ENCODE measurements at regions not wholly inside any gene's neighbourhood (a gene's known extent, or its start where the extent isn't known, plus 50 kb on each side); places are given as distances from the start of the nearest gene placed in this dataset.

DNA sequence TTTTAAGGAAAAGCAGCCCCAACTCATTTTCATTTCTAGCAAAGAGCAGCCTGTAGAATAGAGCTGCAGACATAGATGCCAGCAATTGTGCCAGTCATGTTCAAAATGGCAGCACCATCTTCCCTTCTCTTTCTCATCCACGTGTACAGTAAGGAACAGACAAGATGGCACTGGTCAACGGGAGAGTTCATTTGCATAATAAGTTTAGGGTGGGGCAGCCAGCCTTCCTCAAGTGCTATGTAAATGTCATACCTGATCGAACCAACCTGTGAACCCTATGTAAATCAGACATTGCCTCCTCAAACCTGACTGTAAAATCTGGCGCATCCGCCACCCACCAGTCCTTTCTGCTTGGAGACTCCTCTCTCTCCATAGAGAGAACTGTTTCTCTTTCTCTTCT lies 150.0 kb upstream of the CDH13 start:
- H3K27me3 ChIP-seq (ENCODE audit: control insufficient read depth in 1 of 2, insufficient read depth in 2 of 2, low read length in 2 of 2) = no peaks in the 10 kb centered on the region
- no peaks in the 10 kb centered on the region for H3K4me1 ChIP-seq (ENCODE audit: insufficient read depth, low read length)
- H4K20me1 ChIP-seq (ENCODE audit: insufficient read depth, low read length) = no peaks in the 10 kb centered on the region
- no peak overlapping the region for H3K4me2 ChIP-seq (ENCODE audit: low read depth, low read length)
- POLR2A ChIA-PET = no interaction called here
- FAIRE-seq (no peak), ATAC-seq (no peak), DNase-seq (ENCODE audit: low spot score) (no peak)
- BruUV-seq (replicated peaks) = no TSS peak
- WGBS (ENCODE audit: low lambda C conversion rate) = 28% methylated on average over 5 of the region's 5 CpGs
- no peak overlapping the region for H3K27ac ChIP-seq (ENCODE audit: extremely low read length, insufficient read depth, low read length)
- CTCF ChIA-PET (ENCODE audit: low intra/inter-chr PET ratio, low total read pairs) = no interaction called here
- in situ Hi-C loops (cut with HindIII; ENCODE audit: extremely low pct_ligation_motif_present, low pct_unique_long_range_greater_than_20kb) (no loop called here), intact Hi-C loops (cut with micrococcal nuclease; ENCODE audit: unreplicated experiment) (no loop called here)
- no peak overlapping the region for H3K9ac ChIP-seq (ENCODE audit: insufficient read depth, low read depth, low read length)
- H3K79me2 ChIP-seq (ENCODE audit: insufficient read depth, low read length) = no peaks in the 10 kb centered on the region
- no peak overlapping the region for H2AFZ ChIP-seq (ENCODE audit: low read length)
- no peaks in the 10 kb centered on the region for H3K36me3 ChIP-seq (replicated peaks in 1 of 2; ENCODE audit: control insufficient read depth in 1 of 2, insufficient read depth in 2 of 2, low read length in 2 of 2)
- no peak for TF ChIP-seq FOXJ3 (CRISPR knock-in tag; IDR thresholded peaks at IDR 0.05; ENCODE audit: borderline replicate concordance)
- no peak overlapping the region for H3K4me3 ChIP-seq (replicated peaks in 1 of 3; ENCODE audit: insufficient read depth in 1 of 3, low read depth in 2 of 3, low read length in 3 of 3)
- H3K9me3 ChIP-seq (ENCODE audit: low read length) = no peaks in the 10 kb centered on the region

DNA sequence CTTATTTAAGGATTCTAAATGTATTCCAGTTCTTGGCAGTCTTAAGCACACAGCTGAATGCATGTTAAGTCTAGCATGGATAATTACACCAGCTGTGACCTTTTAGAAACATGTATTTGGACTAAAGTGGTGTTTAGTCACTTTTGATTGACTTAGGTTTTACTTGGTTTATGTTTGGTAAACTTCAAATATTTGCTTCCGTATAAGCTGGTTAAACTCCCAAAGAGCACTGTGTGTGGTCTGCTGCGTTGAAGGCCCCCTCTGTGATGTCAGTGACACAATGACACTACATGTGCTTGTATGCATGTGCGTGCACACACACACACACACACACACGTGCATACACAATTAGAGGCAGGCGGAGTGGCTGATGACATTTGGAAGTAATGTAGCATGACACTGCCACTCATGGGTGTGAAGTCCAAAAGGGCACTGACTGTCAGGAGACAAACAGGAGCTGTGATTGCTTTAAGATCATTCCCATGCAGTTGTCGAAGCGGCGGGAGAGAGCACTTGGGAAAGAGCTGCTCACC lies 156.1 kb upstream of the CDH13 start:
- ATAC-seq (peak; percentile 64), DNase-seq (ENCODE audit: low spot score) (peak; percentile 27), FAIRE-seq (peak; percentile 18)
- Histone ChIP-seq H3K4me2 (ENCODE audit: low read depth, low read length) (no peak overlapping the region), H3K27me3 (ENCODE audit: control insufficient read depth in 1 of 2, insufficient read depth in 2 of 2, low read length in 2 of 2) (no peaks in the 10 kb centered on the region; a peak in 2 of 5 replicates), H4K20me1 (ENCODE audit: insufficient read depth, low read length) (no peaks in the 10 kb centered on the region), H3K27ac (ENCODE audit: extremely low read length, insufficient read depth, low read length) (no peak overlapping the region), H3K9ac (ENCODE audit: insufficient read depth, low read depth, low read length) (no peak overlapping the region), H3K9me3 (ENCODE audit: low read length) (no peaks in the 10 kb centered on the region), H3K4me3 (replicated peaks in 1 of 3; ENCODE audit: insufficient read depth in 1 of 3, low read depth in 2 of 3, low read length in 3 of 3) (no peak overlapping the region; a peak in 1 of 6 replicates), H3K36me3 (replicated peaks in 1 of 2; ENCODE audit: control insufficient read depth in 1 of 2, insufficient read depth in 2 of 2, low read length in 2 of 2) (no peaks in the 10 kb centered on the region), H3K79me2 (ENCODE audit: insufficient read depth, low read length) (no peaks in the 10 kb centered on the region), H3K4me1 (ENCODE audit: insufficient read depth, low read length) (peaks cover 13% of the 10 kb centered on the region), H2AFZ (ENCODE audit: low read length) (no peak overlapping the region)
- in situ Hi-C loops (cut with HindIII; ENCODE audit: extremely low pct_ligation_motif_present, low pct_unique_long_range_greater_than_20kb) (loop anchor here (25.0 kb wide), 1 partner anchor 208 kb away; no protein-coding TSS in a partner anchor), intact Hi-C loops (cut with micrococcal nuclease; ENCODE audit: unreplicated experiment) (no loop called here)
- no TSS peak for BruUV-seq (replicated peaks)
- ChIA-PET POLR2A (no interaction called here), CTCF (ENCODE audit: low intra/inter-chr PET ratio, low total read pairs) (no interaction called here)
- 7% methylated on average over 8 of the region's 8 CpGs for WGBS (ENCODE audit: low lambda C conversion rate)
- TF ChIP-seq, protein P1, sequence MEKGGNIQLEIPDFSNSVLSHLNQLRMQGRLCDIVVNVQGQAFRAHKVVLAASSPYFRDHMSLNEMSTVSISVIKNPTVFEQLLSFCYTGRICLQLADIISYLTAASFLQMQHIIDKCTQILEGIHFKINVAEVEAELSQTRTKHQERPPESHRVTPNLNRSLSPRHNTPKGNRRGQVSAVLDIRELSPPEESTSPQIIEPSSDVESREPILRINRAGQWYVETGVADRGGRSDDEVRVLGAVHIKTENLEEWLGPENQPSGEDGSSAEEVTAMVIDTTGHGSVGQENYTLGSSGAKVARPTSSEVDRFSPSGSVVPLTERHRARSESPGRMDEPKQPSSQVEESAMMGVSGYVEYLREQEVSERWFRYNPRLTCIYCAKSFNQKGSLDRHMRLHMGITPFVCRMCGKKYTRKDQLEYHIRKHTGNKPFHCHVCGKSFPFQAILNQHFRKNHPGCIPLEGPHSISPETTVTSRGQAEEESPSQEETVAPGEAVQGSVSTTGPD (CRISPR knock-in tag; IDR thresholded peaks at IDR 0.05) = no peak
- no peak for TF ChIP-seq TRIM24 (CRISPR knock-in tag; IDR thresholded peaks at IDR 0.05)
- TF ChIP-seq ZFYVE20 (CRISPR knock-in tag; IDR thresholded peaks at IDR 0.05; ENCODE audit: borderline replicate concordance, low read depth) = no peak
- TF ChIP-seq ZNF256 (CRISPR knock-in tag; conservative IDR thresholded peaks at IDR 0.05) = no peak
- TF ChIP-seq SRSF1 (optimal IDR thresholded peaks at IDR 0.05; ENCODE audit: low read depth, low read length) = no peak
- no peak for TF ChIP-seq ZSCAN9 (CRISPR knock-in tag; IDR thresholded peaks at IDR 0.05; ENCODE audit: borderline replicate concordance)
- TF ChIP-seq, protein P2, sequence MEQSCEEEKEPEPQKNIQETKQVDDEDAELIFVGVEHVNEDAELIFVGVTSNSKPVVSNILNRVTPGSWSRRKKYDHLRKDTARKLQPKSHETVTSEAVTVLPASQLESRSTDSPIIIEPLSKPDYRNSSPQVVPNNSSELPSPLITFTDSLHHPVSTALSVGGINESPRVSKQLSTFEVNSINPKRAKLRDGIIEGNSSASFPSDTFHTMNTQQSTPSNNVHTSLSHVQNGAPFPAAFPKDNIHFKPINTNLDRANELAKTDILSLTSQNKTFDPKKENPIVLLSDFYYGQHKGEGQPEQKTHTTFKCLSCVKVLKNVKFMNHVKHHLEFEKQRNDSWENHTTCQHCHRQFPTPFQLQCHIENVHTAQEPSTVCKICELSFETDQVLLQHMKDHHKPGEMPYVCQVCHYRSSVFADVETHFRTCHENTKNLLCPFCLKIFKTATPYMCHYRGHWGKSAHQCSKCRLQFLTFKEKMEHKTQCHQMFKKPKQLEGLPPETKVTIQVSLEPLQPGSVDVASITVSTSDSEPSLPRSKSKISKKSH (CRISPR knock-in tag; IDR thresholded peaks at IDR 0.05; ENCODE audit: borderline replicate concordance) = no peak
- TF ChIP-seq KDM5A (IDR thresholded peaks at IDR 0.05; ENCODE audit: borderline replicate concordance, low read length) = no peak
- TF ChIP-seq LCORL (IDR thresholded peaks at IDR 0.05) = no peak
- TF ChIP-seq LCORL (CRISPR knock-in tag; IDR thresholded peaks at IDR 0.05) = no peak
- TF ChIP-seq, protein P3, sequence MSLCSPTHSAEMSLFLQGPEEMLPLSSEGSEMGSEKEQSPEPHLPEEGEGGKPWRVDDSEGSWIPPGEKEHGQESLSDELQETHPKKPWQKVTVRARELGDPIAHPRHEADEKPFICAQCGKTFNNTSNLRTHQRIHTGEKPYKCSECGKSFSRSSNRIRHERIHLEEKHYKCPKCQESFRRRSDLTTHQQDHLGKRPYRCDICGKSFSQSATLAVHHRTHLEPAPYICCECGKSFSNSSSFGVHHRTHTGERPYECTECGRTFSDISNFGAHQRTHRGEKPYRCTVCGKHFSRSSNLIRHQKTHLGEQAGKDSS (CRISPR knock-in tag; IDR thresholded peaks at IDR 0.05; ENCODE audit: borderline replicate concordance, low read depth) = no peak
- TF ChIP-seq, protein P4, sequence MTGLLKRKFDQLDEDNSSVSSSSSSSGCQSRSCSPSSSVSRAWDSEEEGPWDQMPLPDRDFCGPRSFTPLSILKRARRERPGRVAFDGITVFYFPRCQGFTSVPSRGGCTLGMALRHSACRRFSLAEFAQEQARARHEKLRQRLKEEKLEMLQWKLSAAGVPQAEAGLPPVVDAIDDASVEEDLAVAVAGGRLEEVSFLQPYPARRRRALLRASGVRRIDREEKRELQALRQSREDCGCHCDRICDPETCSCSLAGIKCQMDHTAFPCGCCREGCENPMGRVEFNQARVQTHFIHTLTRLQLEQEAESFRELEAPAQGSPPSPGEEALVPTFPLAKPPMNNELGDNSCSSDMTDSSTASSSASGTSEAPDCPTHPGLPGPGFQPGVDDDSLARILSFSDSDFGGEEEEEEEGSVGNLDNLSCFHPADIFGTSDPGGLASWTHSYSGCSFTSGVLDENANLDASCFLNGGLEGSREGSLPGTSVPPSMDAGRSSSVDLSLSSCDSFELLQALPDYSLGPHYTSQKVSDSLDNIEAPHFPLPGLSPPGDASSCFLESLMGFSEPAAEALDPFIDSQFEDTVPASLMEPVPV (CRISPR knock-in tag; IDR thresholded peaks at IDR 0.05) = no peak
- TF ChIP-seq ZFP82 (CRISPR knock-in tag; IDR thresholded peaks at IDR 0.05; ENCODE audit: borderline replicate concordance) = no peak
